H9 (cell line): ENCODE measurements at regions not wholly inside any gene's neighbourhood (a gene's known extent, or its start where the extent isn't known, plus 50 kb on each side); places are given as distances from the start of the nearest gene placed in this dataset.

Experiments used
- DNase-seq: peaks from one replicate; pipeline ENCODE4 v3.0.0-alpha.2; 2017
- H2AFZ ChIP-seq: one replicate; pipeline ENCODE4 v1.6.1; 2013; ENCODE audit warnings: mild to moderate bottlenecking, low read length, control low read depth, moderate library complexity
- H2AK5ac ChIP-seq: 2 replicates; pipeline ENCODE4 v1.6.1; 2013; ENCODE audit warnings: low read length, control low read depth, mixed read lengths; ENCODE audit not compliant: insufficient read length
- H2BK120ac ChIP-seq: one replicate; pipeline ENCODE4 v1.6.1; 2013; ENCODE audit warnings: low read depth, mild to moderate bottlenecking, low read length, control low read depth, inconsistent platforms; ENCODE audit not compliant: poor library complexity, severe bottlenecking
- H2BK12ac ChIP-seq: 2 replicates; pipeline ENCODE4 v1.6.1; 2013; ENCODE audit warnings: low read length, control low read depth, mixed read lengths, low read depth; ENCODE audit not compliant: insufficient read length
- H2BK15ac ChIP-seq: 2 replicates; pipeline ENCODE4 v1.6.1; 2013; ENCODE audit warnings: low read depth, low read length, control low read depth
- H2BK20ac ChIP-seq: one replicate; pipeline ENCODE4 v1.6.1; 2013; ENCODE audit warnings: low read depth, mild to moderate bottlenecking, low read length, control low read depth, inconsistent platforms; ENCODE audit not compliant: poor library complexity, severe bottlenecking
- H2BK5ac ChIP-seq: 2 replicates; pipeline ENCODE4 v1.6.1; 2013; ENCODE audit warnings: low read length, control low read depth, mixed read lengths; ENCODE audit not compliant: insufficient read length
- H3K14ac ChIP-seq: 2 replicates; pipeline ENCODE4 v1.6.1; 2013; ENCODE audit warnings: low read length, control low read depth; ENCODE audit not compliant: insufficient read depth
- H3K18ac ChIP-seq: 2 replicates; pipeline ENCODE4 v1.6.1; 2013; ENCODE audit warnings: low read depth, mild to moderate bottlenecking, mixed read lengths, low read length, control low read depth; ENCODE audit not compliant: insufficient read length
- H3K23ac ChIP-seq: 2 replicates; pipeline ENCODE4 v1.6.1; 2013; ENCODE audit warnings: low read length, control low read depth, mixed read lengths, low read depth; ENCODE audit not compliant: insufficient read length
- H3K23me2 ChIP-seq: 2 replicates; pipeline ENCODE4 v1.6.1; 2013; ENCODE audit warnings: low read depth, mild to moderate bottlenecking, mixed read lengths, low read length, control low read depth; ENCODE audit not compliant: insufficient read length, poor library complexity, severe bottlenecking
- H3K27ac ChIP-seq: 2 replicates; pipeline ENCODE4 v1.5.1; 2013; ENCODE audit warnings: low read length, control low read depth, mixed read lengths, low read depth; ENCODE audit not compliant: insufficient read length
- H3K27me3 ChIP-seq: 2 replicates; pipeline ENCODE4 v1.6.1; 2013; ENCODE audit warnings: low read length, control low read depth, inconsistent platforms; ENCODE audit not compliant: insufficient read depth
- H3K4ac ChIP-seq: 2 replicates; pipeline ENCODE4 v1.6.1; 2013; ENCODE audit warnings: low read depth, mild to moderate bottlenecking, control low read depth, inconsistent platforms, low read length, moderate library complexity
- H3K4me1 ChIP-seq: 2 replicates; pipeline ENCODE4 v1.6.1; 2013; ENCODE audit warnings: low read length, control low read depth, inconsistent platforms; ENCODE audit not compliant: insufficient read depth
- H3K4me2 ChIP-seq: 2 replicates; pipeline ENCODE4 v1.6.1; 2013; ENCODE audit warnings: low read length, control low read depth, mixed read lengths; ENCODE audit not compliant: insufficient read length, insufficient read depth
- H3K56ac ChIP-seq: 2 replicates; pipeline ENCODE4 v1.6.1; 2013; ENCODE audit warnings: low read depth, mild to moderate bottlenecking, mixed read lengths, low read length, control low read depth; ENCODE audit not compliant: insufficient read length
- H3K79me1 ChIP-seq: 2 replicates; pipeline ENCODE4 v1.6.1; 2013; ENCODE audit warnings: low read depth, mild to moderate bottlenecking, moderate library complexity, low read length, control low read depth, inconsistent platforms; ENCODE audit not compliant: insufficient read depth, poor library complexity, severe bottlenecking
- H3K79me2 ChIP-seq: 2 replicates; pipeline ENCODE4 v1.6.1; 2013; ENCODE audit warnings: low read length, control low read depth, inconsistent platforms; ENCODE audit not compliant: insufficient read depth
- H3K9ac ChIP-seq: 2 replicates; pipeline ENCODE4 v1.6.1; 2013; ENCODE audit warnings: low read length, control low read depth, mixed read lengths; ENCODE audit not compliant: insufficient read length; ENCODE audit errors: extremely low read depth
- H3K9me3 ChIP-seq: one replicate; pipeline ENCODE4 v1.6.1; 2013; ENCODE audit warnings: low read depth, low read length, inconsistent platforms; ENCODE audit not compliant: control insufficient read depth
- H3T11ph ChIP-seq: one replicate; pipeline ENCODE4 v1.6.1; 2013; ENCODE audit warnings: mild to moderate bottlenecking, low read length, control low read depth, inconsistent platforms
- H4K20me1 ChIP-seq: one replicate; pipeline ENCODE4 v1.6.1; 2013; ENCODE audit not compliant: control insufficient read depth, insufficient read length, insufficient read depth
- H4K5ac ChIP-seq: 2 replicates; pipeline ENCODE4 v1.6.1; 2013; ENCODE audit warnings: low read depth, mild to moderate bottlenecking, mixed read lengths, low read length, control low read depth; ENCODE audit not compliant: insufficient read length
- H4K8ac ChIP-seq: replicated peaks from 2 replicates; pipeline ENCODE4 v1.6.1; 2013; ENCODE audit warnings: low read length, control low read depth, mixed read lengths, low read depth; ENCODE audit not compliant: insufficient read length
- H4K91ac ChIP-seq: 2 replicates; pipeline ENCODE4 v1.6.1; 2013; ENCODE audit warnings: low read depth, mild to moderate bottlenecking, moderate library complexity, mixed read lengths, low read length, control low read depth; ENCODE audit not compliant: insufficient read length
- H3K27ac Mint-ChIP-seq, 3 experiments: 2 replicates in 2 of 3; 3 replicates in 1 of 3; pipeline ENCODE4 v1.8.0; 2020 to 2021; ENCODE audit warnings: mixed read lengths in 3 of 3, mild to moderate bottlenecking in 1 of 3, moderate library complexity in 1 of 3
- H3K27me3 Mint-ChIP-seq: 2 replicates; pipeline ENCODE4 v1.8.0; 2021; ENCODE audit warnings: low read depth, mild to moderate bottlenecking, moderate library complexity, mixed read lengths
- H3K36me3 Mint-ChIP-seq, 3 experiments: 2 replicates in 2 of 3; 3 replicates in 1 of 3; pipeline ENCODE4 v1.8.0; 2020 to 2021; ENCODE audit warnings: low read depth in 3 of 3, mixed read lengths in 3 of 3; ENCODE audit not compliant: insufficient read depth in 1 of 3
- H3K4me1 Mint-ChIP-seq, 2 experiments: 2 replicates each; pipeline ENCODE4 v1.8.0; 2020; ENCODE audit warnings: mixed read lengths in 2 of 2
- H3K4me3 Mint-ChIP-seq, 2 experiments: 2 replicates in 1 of 2; 3 replicates in 1 of 2; pipeline ENCODE4 v1.8.0; 2020 to 2021; ENCODE audit warnings: mild to moderate bottlenecking in 2 of 2, mixed read lengths in 2 of 2, moderate library complexity in 1 of 2
- H3K9me3 Mint-ChIP-seq, 2 experiments: 2 replicates in 1 of 2; 3 replicates in 1 of 2; pipeline ENCODE4 v1.8.0; 2020; ENCODE audit warnings: mild to moderate bottlenecking in 2 of 2, mixed read lengths in 2 of 2, moderate library complexity in 1 of 2
- CTCF ChIP-seq: fragments of 200-600 bp; sonication (generic); conservative IDR thresholded peaks from 3 replicates; pipeline ENCODE4 v1.8.0; 2021; ENCODE audit warnings: antibody characterized with exemption, mild to moderate bottlenecking
- WGBS: extraction: QIAGEN DNeasy Blood & Tissue Kit; methylation state at CpG from one replicate; pipeline ENCODE4 v1.1.7; 2013; ENCODE audit warnings: missing lambda C conversion rate, low lambda C conversion rate, mixed read lengths; ENCODE audit not compliant: insufficient read length; ENCODE audit errors: extremely low coverage; 5-methylcytosine and 5-hydroxymethylcytosine counted together

- Histone ChIP-seq H4K8ac (no peak overlapping the region), H3K27ac (no peak overlapping the region), H3K14ac (no peak overlapping the region), H4K5ac (no peak overlapping the region), H2AFZ (no peak overlapping the region), H2BK5ac (no peak overlapping the region), H3K9ac (no peak overlapping the region), H3K79me2 (no peaks in the 10 kb centered on the region), H3K56ac (no peak overlapping the region), H3K9me3 (no peaks in the 10 kb centered on the region), H4K91ac (no peak overlapping the region), H3K23ac (no peak overlapping the region), H3K27me3 (no peaks in the 10 kb centered on the region), H2BK120ac (no peak overlapping the region), H3T11ph (no peak overlapping the region), H4K20me1 (no peaks in the 10 kb centered on the region), H3K4me2 (no peak overlapping the region), H2BK20ac (no peak overlapping the region), H3K79me1 (no peaks in the 10 kb centered on the region), H2BK12ac (no peak overlapping the region), H3K4ac (no peak overlapping the region), H3K18ac (no peak overlapping the region), H3K23me2 (no peaks in the 10 kb centered on the region), H3K4me1 (no peaks in the 10 kb centered on the region), H2AK5ac (no peak overlapping the region), H2BK15ac (no peak overlapping the region)
- no peak for TF ChIP-seq CTCF
- peaks cover 5 to 6% of the 10 kb centered on the region in 2 experiments; a peak in 2 of 5 replicates for H3K9me3 Mint-ChIP-seq
- WGBS = no CpG with 5 or more reads among the region's 7 CpGs
- no peaks in the 10 kb centered on the region; the same call in 1 of the 2 replicates for H3K27me3 Mint-ChIP-seq
- DNase-seq = no peak
- peaks cover 0 to 3% (median 0%) of the 10 kb centered on the region in 3 experiments; a peak in 1 of 7 replicates for H3K36me3 Mint-ChIP-seq
- no peaks in the 10 kb centered on the region for H3K4me1 Mint-ChIP-seq
- peak overlapping the region in 1 of 3 experiments; percentile 29; a peak in 1 of 7 replicates for H3K27ac Mint-ChIP-seq
- H3K4me3 Mint-ChIP-seq = no peak overlapping the region
These were observed 368.1 kb downstream of the EIPR1 start for GRCh38 chr2:3009483-3009882.
